ENCODE measurements at regions not wholly inside any gene's neighbourhood (a gene's known extent, or its start where the extent isn't known, plus 50 kb on each side); places are given as distances from the start of the nearest gene placed in this dataset.

GRCh38 chr4:81960961-81961360, 412.8 kb downstream of the HNRNPD start:
- no peak for DNase-seq (ENCODE audit: extremely low spot score)
- ChIA-PET CTCF (no interaction called here), POLR2A (no interaction called here)
- no peak for TF ChIP-seq SP1 (IDR thresholded peaks at IDR 0.05)

- DNase-seq (ENCODE audit: extremely low spot score): no peak
- CTCF ChIA-PET: no interaction called here
- POLR2A ChIA-PET: no interaction called here
- no peak for TF ChIP-seq HDGF (IDR thresholded peaks at IDR 0.05; ENCODE audit: borderline replicate concordance)
- TF ChIP-seq LEF1 (IDR thresholded peaks at IDR 0.05; ENCODE audit: borderline replicate concordance): no peak
- no peak for TF ChIP-seq FOXK2 (IDR thresholded peaks at IDR 0.05)
- no peak for TF ChIP-seq CTBP1 (IDR thresholded peaks at IDR 0.05; ENCODE audit: borderline replicate concordance)
- no peak for TF ChIP-seq BHLHE40 (IDR thresholded peaks at IDR 0.05; ENCODE audit: borderline replicate concordance)
- TF ChIP-seq SP1 (IDR thresholded peaks at IDR 0.05): no peak
Measured at GRCh38 chr4:81954271-81954670, 419.5 kb downstream of the HNRNPD start.

GRCh38 chr4:81951891-81952455, 421.8 kb downstream of the HNRNPD start:
- ChIA-PET POLR2A (no interaction called here), CTCF (no interaction called here)
- DNase-seq (ENCODE audit: extremely low spot score): no peak
- no peak for TF ChIP-seq LEF1 (IDR thresholded peaks at IDR 0.05; ENCODE audit: borderline replicate concordance)
- TF ChIP-seq ELF4 (IDR thresholded peaks at IDR 0.05): no peak
- TF ChIP-seq FOXM1 (IDR thresholded peaks at IDR 0.05; ENCODE audit: borderline replicate concordance): no peak
- TF ChIP-seq ZNF384 (IDR thresholded peaks at IDR 0.05): no peak
- no peak for TF ChIP-seq TARDBP (IDR thresholded peaks at IDR 0.05)
- TF ChIP-seq CTBP1 (IDR thresholded peaks at IDR 0.05; ENCODE audit: borderline replicate concordance): no peak
- no peak for TF ChIP-seq NFRKB (IDR thresholded peaks at IDR 0.05)
- no peak for TF ChIP-seq HDGF (IDR thresholded peaks at IDR 0.05; ENCODE audit: borderline replicate concordance)

DNA sequence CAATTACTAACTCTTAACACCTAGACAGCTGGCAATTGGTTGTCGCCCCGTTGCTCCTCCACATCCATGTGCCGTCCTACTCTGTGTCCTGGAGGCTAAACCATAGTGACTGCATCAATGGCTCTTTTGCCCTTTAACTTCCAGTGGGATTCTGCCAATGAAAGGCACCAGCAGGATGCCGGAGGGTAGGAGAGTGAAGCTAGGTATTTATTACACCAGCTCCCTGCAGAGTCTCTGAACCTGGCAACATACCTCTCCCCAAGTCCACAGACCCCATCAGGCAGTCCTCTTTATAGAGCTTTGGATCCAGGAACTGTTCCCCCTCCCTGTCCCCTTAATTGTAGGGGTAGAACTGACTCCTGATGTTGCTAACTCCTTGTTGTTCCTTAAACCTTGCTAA, 426.8 kb downstream of the HNRNPD start:
- no peak for DNase-seq (ENCODE audit: extremely low spot score)
- CTCF ChIA-PET: no interaction called here
- POLR2A ChIA-PET: no interaction called here
- TF ChIP-seq ARNT (IDR thresholded peaks at IDR 0.05) (no peak), ELF4 (IDR thresholded peaks at IDR 0.05) (no peak), FOXK2 (IDR thresholded peaks at IDR 0.05) (no peak), FOXM1 (IDR thresholded peaks at IDR 0.05; ENCODE audit: borderline replicate concordance) (no peak), SP1 (IDR thresholded peaks at IDR 0.05) (no peak), CTBP1 (IDR thresholded peaks at IDR 0.05; ENCODE audit: borderline replicate concordance) (no peak), ZNF384 (IDR thresholded peaks at IDR 0.05) (no peak), HDGF (IDR thresholded peaks at IDR 0.05; ENCODE audit: borderline replicate concordance) (no peak), FOXA1 (IDR thresholded peaks at IDR 0.05) (no peak), BHLHE40 (IDR thresholded peaks at IDR 0.05; ENCODE audit: borderline replicate concordance) (no peak), LEF1 (IDR thresholded peaks at IDR 0.05; ENCODE audit: borderline replicate concordance) (no peak), SUZ12 (IDR thresholded peaks at IDR 0.05) (no peak), TARDBP (IDR thresholded peaks at IDR 0.05) (no peak), NFRKB (IDR thresholded peaks at IDR 0.05) (no peak), L3MBTL2 (conservative IDR thresholded peaks at IDR 0.05) (no peak)
- TF ChIP-seq, protein P1, sequence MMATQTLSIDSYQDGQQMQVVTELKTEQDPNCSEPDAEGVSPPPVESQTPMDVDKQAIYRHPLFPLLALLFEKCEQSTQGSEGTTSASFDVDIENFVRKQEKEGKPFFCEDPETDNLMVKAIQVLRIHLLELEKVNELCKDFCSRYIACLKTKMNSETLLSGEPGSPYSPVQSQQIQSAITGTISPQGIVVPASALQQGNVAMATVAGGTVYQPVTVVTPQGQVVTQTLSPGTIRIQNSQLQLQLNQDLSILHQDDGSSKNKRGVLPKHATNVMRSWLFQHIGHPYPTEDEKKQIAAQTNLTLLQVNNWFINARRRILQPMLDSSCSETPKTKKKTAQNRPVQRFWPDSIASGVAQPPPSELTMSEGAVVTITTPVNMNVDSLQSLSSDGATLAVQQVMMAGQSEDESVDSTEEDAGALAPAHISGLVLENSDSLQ (IDR thresholded peaks at IDR 0.05): no peak

DNA sequence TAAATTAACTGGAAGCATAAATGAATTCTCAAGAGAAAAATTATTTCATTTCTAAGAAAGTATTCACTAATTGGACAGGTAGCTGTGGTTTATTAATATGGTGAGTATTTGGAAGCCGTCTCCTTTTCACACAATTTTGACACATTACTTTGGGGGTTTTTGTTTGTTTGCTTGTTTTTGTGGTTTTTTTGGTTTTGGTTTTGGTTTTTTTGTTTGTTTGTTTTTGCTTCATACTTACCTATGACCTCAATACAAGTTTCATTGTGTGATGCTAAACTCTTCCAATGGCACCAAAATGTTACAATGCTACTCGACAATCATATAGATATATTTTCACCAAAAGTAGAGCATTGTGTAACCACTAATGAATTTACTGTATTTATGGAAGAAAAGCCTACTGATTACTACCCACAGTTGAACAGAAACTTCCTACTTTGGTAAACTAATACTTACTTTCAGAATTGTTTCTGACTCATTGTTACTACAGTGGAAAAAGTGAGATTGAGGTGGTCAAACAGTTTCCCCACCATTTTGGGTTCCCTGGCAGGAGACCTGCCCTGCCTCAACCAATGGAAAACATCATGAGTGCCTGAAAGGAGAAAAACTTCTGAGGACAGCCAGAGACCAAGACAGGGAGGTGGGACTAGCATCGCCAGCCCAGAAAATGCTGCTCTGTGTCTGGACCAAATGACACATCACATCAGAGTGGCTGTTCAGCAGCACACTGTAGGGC, 443.1 kb downstream of the HNRNPD start:
- ChIA-PET CTCF (no interaction called here), POLR2A (no interaction called here)
- TF ChIP-seq FOXK2 (IDR thresholded peaks at IDR 0.05) (no peak), TARDBP (IDR thresholded peaks at IDR 0.05) (no peak), ZNF384 (IDR thresholded peaks at IDR 0.05) (no peak), FOXM1 (IDR thresholded peaks at IDR 0.05; ENCODE audit: borderline replicate concordance) (no peak), HDGF (IDR thresholded peaks at IDR 0.05; ENCODE audit: borderline replicate concordance) (no peak), ARNT (IDR thresholded peaks at IDR 0.05) (no peak), FOXA1 (IDR thresholded peaks at IDR 0.05) (no peak), SUZ12 (IDR thresholded peaks at IDR 0.05) (no peak), CTBP1 (IDR thresholded peaks at IDR 0.05; ENCODE audit: borderline replicate concordance) (no peak), BHLHE40 (IDR thresholded peaks at IDR 0.05; ENCODE audit: borderline replicate concordance) (no peak), L3MBTL2 (conservative IDR thresholded peaks at IDR 0.05) (no peak), SP1 (IDR thresholded peaks at IDR 0.05) (no peak)
- DNase-seq (ENCODE audit: extremely low spot score): no peak

- ChIA-PET CTCF (no interaction called here), POLR2A (no interaction called here)
- TF ChIP-seq, protein P1 (IDR thresholded peaks at IDR 0.05): no peak
- TF ChIP-seq ZNF384 (IDR thresholded peaks at IDR 0.05) (no peak), CTBP1 (IDR thresholded peaks at IDR 0.05; ENCODE audit: borderline replicate concordance) (no peak), SUZ12 (IDR thresholded peaks at IDR 0.05) (no peak), L3MBTL2 (conservative IDR thresholded peaks at IDR 0.05) (no peak), TARDBP (IDR thresholded peaks at IDR 0.05) (no peak), LEF1 (IDR thresholded peaks at IDR 0.05; ENCODE audit: borderline replicate concordance) (no peak), FOXA1 (IDR thresholded peaks at IDR 0.05) (no peak), FOXK2 (IDR thresholded peaks at IDR 0.05) (no peak), NFRKB (IDR thresholded peaks at IDR 0.05) (no peak), FOXM1 (IDR thresholded peaks at IDR 0.05; ENCODE audit: borderline replicate concordance) (no peak), BHLHE40 (IDR thresholded peaks at IDR 0.05; ENCODE audit: borderline replicate concordance) (no peak), SP1 (IDR thresholded peaks at IDR 0.05) (no peak)
- no peak for DNase-seq (ENCODE audit: extremely low spot score)
Measured at GRCh38 chr4:81923140-81923539, 450.7 kb downstream of the HNRNPD start.

- no peak for TF ChIP-seq BHLHE40 (IDR thresholded peaks at IDR 0.05; ENCODE audit: borderline replicate concordance)
- POLR2A ChIA-PET: no interaction called here
- no peak for DNase-seq (ENCODE audit: extremely low spot score)
Measured at GRCh38 chr4:81922313-81922712, 450.6 kb upstream of the RASGEF1B start.

More at GRCh38 chr4:81922313-81922712, 450.6 kb upstream of the RASGEF1B start:
- CTCF ChIA-PET: no interaction called here

All from HEK293T (cell line).